ENCODE measurements at regions not wholly inside any gene's neighbourhood (a gene's known extent, or its start where the extent isn't known, plus 50 kb on each side); places are given as distances from the start of the nearest gene placed in this dataset.

- ChIA-PET CTCF (no interaction called here), POLR2A (no interaction called here)
These were observed 214.4 kb upstream of the STXBP5 start for GRCh38 chr6:146989860-146990259.

GRCh38 chr6:146990284-146990683, 213.9 kb upstream of the STXBP5 start:
- no peak overlapping the region for H3K4me3 ChIP-seq (ENCODE audit: low read depth, low read length)
- DNase-seq (ENCODE audit: low read depth, low spot score), result no peak
- CTCF ChIA-PET, result no interaction called here
- POLR2A ChIA-PET, result no interaction called here
- TF ChIP-seq CTCF (IDR thresholded peaks at IDR 0.05; ENCODE audit: insufficient read depth, low read length, missing control alignments), result no peak

More at GRCh38 chr6:146989860-146990259, 214.4 kb upstream of the STXBP5 start:
- DNase-seq (ENCODE audit: low read depth, low spot score), result no peak
- no peak overlapping the region for H3K4me3 ChIP-seq (ENCODE audit: low read depth, low read length)
- TF ChIP-seq CTCF (IDR thresholded peaks at IDR 0.05; ENCODE audit: insufficient read depth, low read length, missing control alignments), result no peak

- ChIA-PET CTCF (no interaction called here), POLR2A (interaction anchor here (0.6 to 1.1 kb wide), 2 partner anchors 76 to 341 kb away, joined by 3 to 8 read pairs; no protein-coding TSS in a partner anchor)
- H3K4me3 ChIP-seq (ENCODE audit: low read depth, low read length), result no peak overlapping the region
- DNase-seq (ENCODE audit: low read depth, low spot score), result no peak
- no peak for TF ChIP-seq CTCF (IDR thresholded peaks at IDR 0.05; ENCODE audit: insufficient read depth, low read length, missing control alignments)
These were observed 213.1 kb upstream of the STXBP5 start for GRCh38 chr6:146990821-146991798.

- ChIA-PET POLR2A (interaction anchor here (0.7 kb wide), 1 partner anchor 144 kb away, joined by 3 read pairs; no protein-coding TSS in a partner anchor), CTCF (interaction anchor here (0.5 kb wide), 1 partner anchor 224 kb away, joined by 3 read pairs; no protein-coding TSS in a partner anchor)
- no peak overlapping the region for H3K4me3 ChIP-seq (ENCODE audit: low read depth, low read length)
- no peak for TF ChIP-seq CTCF (IDR thresholded peaks at IDR 0.05; ENCODE audit: insufficient read depth, low read length, missing control alignments)
- no peak for DNase-seq (ENCODE audit: low read depth, low spot score)
These were observed 207.2 kb upstream of the STXBP5 start for GRCh38 chr6:146997062-146997461.

GRCh38 chr6:146999766-147000165, 204.5 kb upstream of the STXBP5 start:
- CTCF ChIA-PET, result interaction anchor here (1.3 to 1.6 kb wide), 2 partner anchors 281 to 286 kb away, joined by 3 read pairs; no protein-coding TSS in a partner anchor
- H3K4me3 ChIP-seq (ENCODE audit: low read depth, low read length), result no peak overlapping the region
- POLR2A ChIA-PET, result interaction anchor here (0.6 kb wide), 1 partner anchor 8 kb away, joined by 4 read pairs; no protein-coding TSS in a partner anchor
- TF ChIP-seq CTCF (IDR thresholded peaks at IDR 0.05; ENCODE audit: insufficient read depth, low read length, missing control alignments), result no peak
- no peak for DNase-seq (ENCODE audit: low read depth, low spot score)

All from AG04449 (cell line).